ENCODE measurements at regions not wholly inside any gene's neighbourhood (a gene's known extent, or its start where the extent isn't known, plus 50 kb on each side); places are given as distances from the start of the nearest gene placed in this dataset.

DNA sequence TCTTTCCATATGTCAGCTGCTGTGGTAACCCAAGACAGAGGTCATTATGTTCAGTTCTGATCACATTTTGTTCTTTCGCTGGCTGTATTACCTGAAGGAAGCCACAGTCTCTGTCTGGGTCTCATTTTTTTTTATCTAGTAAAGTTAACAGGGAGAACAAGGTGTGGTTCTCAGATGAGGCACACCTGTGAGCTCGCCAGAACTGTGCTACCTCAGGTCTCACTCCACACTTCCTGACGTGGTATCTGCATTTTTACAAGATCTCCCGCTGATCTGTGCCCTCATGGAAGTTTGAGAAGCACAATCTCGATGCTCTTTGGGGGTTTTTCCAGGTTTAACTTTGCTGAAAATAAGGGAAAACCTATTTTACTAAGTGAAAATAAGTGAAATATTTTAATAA is 169.5 kb upstream of the CENPW start:
- TF ChIP-seq CTCF (conservative IDR thresholded peaks at IDR 0.05; ENCODE audit: low read depth, low read length) (no peak), EZH2 (IDR thresholded peaks at IDR 0.05; ENCODE audit: low read length, unreplicated experiment) (no peak)
